ENCODE measurements at regions not wholly inside any gene's neighbourhood (a gene's known extent, or its start where the extent isn't known, plus 50 kb on each side); places are given as distances from the start of the nearest gene placed in this dataset.

GRCh38 chr3:66095295-66096001 is 56.7 kb upstream of the MAGI1 start:
- Histone ChIP-seq H3K4me1 (no peaks in the 10 kb centered on the region), H3K27ac (no peak overlapping the region), H3K27me3 (no peaks in the 10 kb centered on the region), H3K4me3 (no peak overlapping the region), H3K9me3 (peaks cover 0 to 7% (median 0%) of the 10 kb centered on the region in 4 donors), H3K36me3 (no peaks in the 10 kb centered on the region)
- DNase-seq: no peak
- intact Hi-C loops (cut with DNase I): no loop called here
- WGBS, 2 donors: 79 to 93% methylated on average over 5 of the region's 5 CpGs
- TF ChIP-seq EP300 (IDR thresholded peaks at IDR 0.05): no peak
- no peak for TF ChIP-seq POLR2A (IDR thresholded peaks at IDR 0.05)
- TF ChIP-seq POLR2AphosphoS5 (IDR thresholded peaks at IDR 0.05): no peak
- no peak for TF ChIP-seq CTCF (IDR thresholded peaks at IDR 0.05)

GRCh38 chr3:66093981-66094380 is 55.3 kb upstream of the MAGI1 start:
- no peak overlapping the region for H3K4me3 ChIP-seq
- WGBS, 2 donors: 91% methylated on average over 4 of the region's 4 CpGs
- no peak overlapping the region for H3K27ac ChIP-seq
- H3K27me3 ChIP-seq: no peaks in the 10 kb centered on the region
- no peak for DNase-seq
- no peaks in the 10 kb centered on the region for H3K36me3 ChIP-seq
- intact Hi-C loops (cut with DNase I): no loop called here
- TF ChIP-seq CTCF (IDR thresholded peaks at IDR 0.05) (no peak), POLR2A (IDR thresholded peaks at IDR 0.05) (no peak), POLR2AphosphoS5 (IDR thresholded peaks at IDR 0.05) (no peak), EP300 (IDR thresholded peaks at IDR 0.05) (no peak)
- no peaks in the 10 kb centered on the region for H3K4me1 ChIP-seq
- peaks cover 0 to 7% (median 0%) of the 10 kb centered on the region in 4 donors for H3K9me3 ChIP-seq

- no peaks in the 10 kb centered on the region for H3K4me1 ChIP-seq
- no peak overlapping the region for H3K27ac ChIP-seq
- TF ChIP-seq POLR2AphosphoS5 (IDR thresholded peaks at IDR 0.05): no peak
- TF ChIP-seq EP300 (IDR thresholded peaks at IDR 0.05): no peak
- TF ChIP-seq POLR2A (IDR thresholded peaks at IDR 0.05): no peak
- TF ChIP-seq CTCF (IDR thresholded peaks at IDR 0.05): no peak
- peaks cover 0 to 7% (median 0%) of the 10 kb centered on the region in 4 donors for H3K9me3 ChIP-seq
- intact Hi-C loops (cut with DNase I): no loop called here
- no peak overlapping the region for H3K4me3 ChIP-seq
- H3K27me3 ChIP-seq: no peaks in the 10 kb centered on the region
- DNase-seq: no peak
- 73 to 75% methylated on average over 10 of the region's 10 CpGs for WGBS, 2 donors
- no peaks in the 10 kb centered on the region for H3K36me3 ChIP-seq
Observed at GRCh38 chr3:66092175-66092995, 53.7 kb upstream of the MAGI1 start.

Data from sigmoid colon (tissue), 6 donors.